GM18517 (cell line): ENCODE measurements at regions not wholly inside any gene's neighbourhood (a gene's known extent, or its start where the extent isn't known, plus 50 kb on each side); places are given as distances from the start of the nearest gene placed in this dataset.
A peak's percentile ranks its signal among the peaks of the same experiment; 100 is the strongest.
"Not testable (repeated sequence)": the region's sequence is repeated elsewhere in the genome, so short reads cannot be mapped to it uniquely, and the experiment has no call there.

Source experiments
- ATAC-seq: cut with Tn5 transposase; IDR thresholded peaks from one replicate; pipeline ENCODE4 v1.9.1; 2021; ENCODE audit warnings: mild to moderate bottlenecking, moderate library complexity; ENCODE audit not compliant: unreplicated experiment

DNA sequence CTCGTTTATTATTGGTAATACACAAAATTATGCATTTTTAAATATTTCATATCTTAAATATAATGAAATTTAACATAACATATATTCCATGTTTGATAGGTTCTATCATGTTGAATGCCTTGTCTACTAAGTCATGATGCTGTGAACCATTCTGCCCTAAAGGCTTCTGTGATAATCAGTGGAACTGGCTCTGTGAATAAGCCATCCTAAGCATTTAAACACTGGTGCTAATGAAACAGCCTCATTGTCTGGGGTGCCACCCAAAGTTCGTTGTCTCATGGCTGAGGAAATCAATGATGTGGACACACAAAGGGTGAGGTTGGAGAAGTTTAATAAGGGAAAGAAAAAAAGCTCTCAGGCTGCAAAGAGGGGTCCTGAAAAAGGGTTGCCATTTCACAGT lies 264.7 kb upstream of the ZRANB2 start:
- no peak for ATAC-seq

DNA sequence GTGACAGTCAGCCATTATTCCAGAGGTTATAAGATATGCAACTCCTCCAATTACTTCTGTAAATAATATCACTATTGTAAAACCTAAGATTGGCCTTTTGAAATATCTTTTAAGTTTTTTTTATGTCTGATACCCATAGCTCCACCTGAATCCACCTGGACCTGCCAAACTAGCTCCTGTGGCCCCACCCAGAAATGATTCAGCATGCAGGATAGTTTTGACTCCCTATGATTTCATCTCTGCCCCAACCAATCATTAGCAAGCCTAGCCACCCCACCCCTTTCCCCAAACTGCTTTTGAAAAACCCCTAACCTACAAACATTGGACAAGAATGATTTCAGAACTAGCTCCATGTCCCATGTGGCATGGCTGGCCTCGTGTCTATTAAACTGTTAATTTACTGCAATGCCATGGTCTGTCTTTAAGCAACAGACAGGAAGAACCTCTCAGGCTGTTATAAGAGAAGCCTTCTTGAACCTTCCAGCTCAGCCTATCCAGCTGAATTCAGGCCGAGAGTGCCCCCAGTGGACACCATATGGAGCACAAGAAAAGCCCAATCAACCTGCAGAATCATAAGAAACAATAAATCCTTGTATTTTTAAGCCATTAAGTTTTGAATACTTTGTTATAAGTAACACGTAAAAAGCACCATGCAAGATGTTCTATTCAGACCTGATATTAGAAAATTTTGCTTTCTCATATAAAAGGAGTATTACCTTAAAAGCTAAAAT lies 263.0 kb upstream of the ZRANB2 start:
- ATAC-seq, result no peak

DNA sequence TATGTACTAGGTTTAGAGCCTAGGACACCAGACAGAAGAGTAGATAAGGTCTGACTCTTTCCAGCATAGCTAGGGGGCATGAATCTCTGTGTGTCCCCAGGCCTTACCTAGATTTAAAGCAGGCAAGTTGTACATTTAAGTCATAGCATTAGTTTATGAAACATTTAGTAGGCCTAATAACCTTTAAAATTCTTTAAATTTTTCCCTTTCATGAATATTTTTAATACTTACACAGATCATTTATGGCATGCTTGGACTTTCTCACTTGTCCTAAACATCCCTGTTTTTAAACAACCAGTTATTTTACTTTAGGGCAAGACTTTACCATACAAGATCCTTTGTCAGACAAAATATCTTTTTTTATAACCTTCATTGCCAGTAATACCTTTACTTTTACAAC lies 258.4 kb upstream of the ZRANB2 start:
- ATAC-seq, result no peak

DNA sequence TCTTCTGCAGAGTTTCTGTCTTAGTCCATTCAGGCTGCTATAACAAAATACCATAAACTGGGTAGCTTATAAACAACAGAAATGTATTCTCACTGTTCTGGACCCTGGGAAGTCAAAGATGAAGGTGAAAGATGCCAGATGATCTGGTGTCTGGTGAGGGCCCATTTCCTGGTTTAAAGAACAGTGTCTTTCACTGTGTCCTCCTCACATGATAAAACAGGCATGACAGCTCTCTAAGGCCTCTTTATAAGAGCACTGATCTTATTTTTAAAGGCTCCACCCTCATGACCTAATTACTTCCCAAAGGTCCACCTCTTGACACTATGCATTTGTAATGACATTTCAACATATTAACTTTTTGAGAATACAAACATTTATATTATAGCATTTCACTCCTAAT lies 250.2 kb upstream of the ZRANB2 start:
- ATAC-seq, result no peak

DNA sequence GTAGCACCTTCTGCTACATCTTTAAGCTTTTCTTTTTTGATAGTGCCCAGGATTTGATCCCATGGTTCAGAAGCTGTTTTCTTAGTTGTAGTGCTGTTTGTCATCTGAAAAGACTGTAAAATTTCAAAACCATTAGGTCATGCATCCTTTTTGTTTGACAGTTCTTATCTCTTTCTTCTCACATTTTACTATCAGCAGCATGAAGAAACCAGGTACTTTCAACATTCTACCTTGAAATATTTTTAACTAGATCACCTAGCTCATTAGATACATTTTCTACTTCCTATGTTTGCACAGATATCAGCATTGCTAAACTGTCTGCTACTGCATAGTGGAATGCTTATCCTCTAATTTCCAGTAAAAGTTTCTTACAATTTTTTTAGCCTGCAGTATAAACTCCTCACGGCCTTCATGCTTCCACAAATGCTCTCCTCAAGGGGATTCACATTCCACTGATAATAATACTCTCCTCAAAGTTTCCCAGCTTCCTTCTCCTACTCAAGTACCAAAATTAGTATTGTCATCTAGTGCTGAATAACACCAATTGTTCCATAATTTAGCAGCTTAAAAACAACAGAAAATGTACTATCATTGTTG lies 243.9 kb upstream of the ZRANB2 start:
- ATAC-seq, result no peak

DNA sequence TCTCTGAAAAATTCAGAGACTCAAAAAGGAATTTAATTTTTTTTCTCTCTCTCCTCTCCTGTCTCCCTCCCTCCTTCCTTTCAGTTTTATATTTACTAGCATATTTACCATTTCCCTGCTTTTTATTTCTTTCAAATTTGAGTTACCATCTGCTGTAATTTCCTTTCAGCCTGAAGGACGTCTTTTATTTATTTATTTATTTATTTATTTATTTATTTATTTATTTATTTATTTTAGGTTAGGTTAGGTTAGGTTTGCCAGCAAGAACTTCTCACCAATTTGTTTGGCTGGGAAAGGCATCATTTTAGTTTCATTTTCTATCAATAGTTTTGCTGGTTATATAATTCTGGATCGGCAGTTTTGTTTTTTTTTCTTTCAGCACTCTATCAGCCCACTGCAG lies 231.7 kb upstream of the ZRANB2 start:
- no peak for ATAC-seq

DNA sequence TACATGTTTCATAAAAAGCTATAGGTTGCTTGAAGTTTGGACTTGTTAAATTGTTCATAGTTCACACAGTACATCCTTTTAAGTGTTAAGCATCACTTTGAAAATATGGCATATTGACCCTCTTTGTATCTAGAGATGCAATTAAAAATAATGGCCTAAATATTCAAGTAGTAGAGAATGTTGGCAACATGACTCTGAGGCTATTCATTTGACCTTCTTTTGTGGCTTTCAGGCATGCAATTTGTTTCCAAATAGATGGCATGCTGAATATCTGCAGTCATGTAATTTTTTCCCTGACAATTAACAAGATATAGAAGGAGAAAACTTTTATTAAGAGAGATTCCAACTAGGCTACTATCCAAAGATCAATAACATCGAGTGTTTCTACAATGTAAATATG lies 230.5 kb upstream of the ZRANB2 start:
- ATAC-seq, result no peak

DNA sequence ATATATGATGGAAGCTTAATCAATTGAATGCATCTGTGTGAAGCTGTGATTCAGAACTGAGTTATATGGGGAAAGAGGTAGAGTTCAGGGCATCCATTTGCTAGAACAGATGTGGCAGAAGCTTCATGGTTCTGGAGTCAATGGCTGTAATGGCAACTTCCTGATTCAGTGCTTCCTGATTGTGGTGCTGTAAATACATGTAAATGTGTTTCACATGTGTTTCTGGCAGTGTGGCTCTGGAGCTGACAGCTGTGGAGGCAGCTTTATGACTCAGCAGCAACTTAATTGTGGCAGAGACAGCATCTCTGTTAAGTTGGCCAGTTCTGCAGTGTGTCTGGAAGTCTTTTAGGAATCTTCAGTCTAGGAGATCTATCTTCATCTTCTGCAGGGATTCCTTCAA lies 226.6 kb upstream of the ZRANB2 start:
- ATAC-seq, result peak; percentile 60

DNA sequence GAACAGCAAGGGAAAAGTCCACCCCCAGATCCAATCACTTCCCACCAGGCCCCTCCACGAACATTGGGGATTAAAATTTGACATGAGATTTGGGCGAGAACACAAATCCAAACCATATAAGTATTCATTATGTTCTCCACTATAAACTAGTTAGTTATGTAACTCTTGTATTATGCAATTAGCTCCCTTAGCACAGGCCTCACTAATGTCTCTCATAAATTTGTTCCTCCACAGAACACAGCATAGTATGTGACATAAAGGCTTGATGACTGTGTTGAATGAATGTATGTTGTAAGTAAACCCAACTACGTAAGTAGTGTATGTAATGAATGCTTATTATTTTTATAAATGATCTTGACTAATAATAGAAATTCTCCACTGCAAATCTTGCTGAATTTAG lies 223.3 kb upstream of the ZRANB2 start:
- ATAC-seq, result no peak

DNA sequence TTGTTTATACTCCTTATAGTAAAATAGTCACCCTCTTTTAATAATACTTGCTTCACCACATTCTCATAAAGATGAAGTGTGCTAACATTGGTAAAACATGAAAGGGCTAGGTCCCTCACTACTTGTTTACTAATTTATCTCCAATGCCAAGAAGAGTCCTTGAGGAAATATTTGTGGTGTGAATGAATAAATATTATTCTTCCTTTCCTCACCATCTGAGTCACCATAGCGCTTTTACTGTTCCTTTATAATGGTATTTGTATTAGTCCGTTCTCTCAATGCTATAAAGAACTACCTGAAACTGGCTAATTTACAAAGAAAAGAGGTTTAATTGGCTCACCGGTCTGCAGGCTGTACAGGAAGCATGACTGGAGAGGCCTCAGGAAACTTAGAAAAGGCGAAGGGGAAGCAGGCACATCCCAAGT lies 222.8 kb upstream of the ZRANB2 start:
- no peak for ATAC-seq

DNA sequence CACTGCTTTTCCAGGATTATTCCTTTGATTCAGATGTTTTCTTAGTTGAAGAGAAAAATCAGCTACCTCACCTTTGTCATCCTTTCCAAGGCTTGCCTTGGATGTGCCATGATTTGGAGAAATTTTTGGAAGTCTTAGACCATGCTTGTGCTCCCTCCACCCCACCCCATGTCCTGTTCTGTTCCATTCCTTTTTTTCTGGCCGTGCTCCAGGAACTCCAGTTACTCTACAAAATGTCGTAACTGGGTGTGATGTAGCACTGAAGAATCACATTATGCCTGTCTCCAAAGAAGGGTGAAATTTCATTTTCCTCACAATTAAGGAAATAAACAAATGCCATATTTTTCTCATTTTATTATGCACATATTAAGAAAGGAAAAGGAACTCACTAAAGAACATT lies 217.8 kb upstream of the ZRANB2 start:
- ATAC-seq, result no peak

DNA sequence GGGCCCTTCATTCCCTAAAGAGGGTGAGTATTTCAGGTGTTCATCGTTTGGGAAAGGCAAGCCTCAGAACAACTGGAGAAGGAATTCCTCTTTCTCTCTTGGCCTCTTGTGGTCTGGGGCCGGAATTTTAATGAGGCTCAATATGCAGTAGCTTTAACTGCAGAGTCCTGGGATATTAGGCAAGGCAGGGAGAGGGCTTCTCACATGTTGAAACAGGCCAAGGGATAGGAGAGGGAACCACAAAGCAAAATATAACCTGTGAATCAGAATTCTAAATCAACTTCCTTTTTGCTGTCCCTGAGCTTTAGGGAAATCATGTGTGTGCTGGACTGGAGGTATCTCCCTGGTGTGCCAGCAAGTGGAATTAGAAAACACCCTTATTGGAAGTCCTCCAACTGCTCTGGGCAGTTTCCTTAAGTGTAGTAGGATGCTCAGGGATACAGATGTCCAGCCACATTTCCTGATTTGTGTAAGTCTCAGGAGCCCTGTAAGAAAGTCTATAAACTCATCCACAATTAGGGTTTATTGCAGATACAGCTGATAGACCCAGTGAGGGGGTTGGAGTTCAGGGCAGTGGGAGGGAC lies 215.8 kb upstream of the ZRANB2 start:
- ATAC-seq, result no peak

DNA sequence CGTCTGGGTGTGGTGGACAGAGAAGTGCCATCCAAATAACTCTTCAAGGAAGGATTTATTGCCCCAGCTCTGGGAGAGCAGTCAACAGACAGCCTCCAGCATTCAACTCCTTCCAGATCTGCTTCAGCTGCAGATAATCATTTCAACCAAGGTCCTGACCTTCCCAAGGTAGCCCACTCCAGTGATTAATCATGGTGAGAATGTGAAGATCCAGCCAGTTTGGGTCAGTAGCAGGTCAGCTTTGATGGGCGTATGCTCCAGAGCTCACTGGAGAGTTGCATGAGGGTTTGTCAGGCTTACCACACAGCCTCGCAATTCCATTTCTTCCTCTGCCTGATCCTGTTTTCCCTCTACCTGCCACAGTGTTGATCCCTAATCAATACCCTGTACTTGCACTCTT lies 214.5 kb upstream of the ZRANB2 start:
- ATAC-seq, result no peak

DNA sequence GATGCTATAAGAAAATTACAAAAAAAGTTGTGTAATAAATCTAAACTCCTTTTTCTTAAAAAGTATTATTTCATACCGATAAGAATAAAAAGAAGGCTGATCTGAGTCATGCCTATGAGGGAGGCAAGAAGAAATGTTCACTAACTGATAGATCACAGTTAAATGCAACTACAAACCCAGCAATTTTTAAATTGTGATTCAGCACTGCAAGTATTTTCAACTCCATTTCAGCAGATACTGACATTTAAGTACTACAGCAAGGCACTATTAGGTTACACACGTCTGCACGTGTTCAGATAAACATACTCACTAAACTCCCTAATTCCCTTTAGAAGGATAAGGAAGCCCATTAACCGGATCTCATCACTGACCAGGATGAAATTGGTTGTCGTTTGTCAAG lies 213.3 kb upstream of the ZRANB2 start:
- ATAC-seq, result no peak

DNA sequence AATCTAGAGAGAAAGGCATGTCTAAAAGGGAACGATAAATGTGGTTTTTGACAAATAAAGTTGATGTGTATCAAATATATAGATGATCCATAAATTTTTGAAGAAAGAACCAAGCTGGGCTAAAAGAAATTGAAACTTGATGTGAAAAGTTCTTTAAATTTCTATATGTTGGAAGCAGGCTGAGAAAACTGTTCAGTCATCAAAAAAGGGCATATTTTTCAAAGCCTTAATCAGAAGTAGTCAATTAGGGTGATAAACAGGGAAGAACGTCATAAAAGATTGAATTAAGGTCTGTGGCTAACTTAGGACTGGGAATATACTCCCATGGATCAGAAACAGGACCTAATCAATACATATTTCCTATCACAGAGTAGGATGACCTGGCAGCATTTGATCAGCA lies 211.4 kb upstream of the ZRANB2 start:
- ATAC-seq, result no peak

DNA sequence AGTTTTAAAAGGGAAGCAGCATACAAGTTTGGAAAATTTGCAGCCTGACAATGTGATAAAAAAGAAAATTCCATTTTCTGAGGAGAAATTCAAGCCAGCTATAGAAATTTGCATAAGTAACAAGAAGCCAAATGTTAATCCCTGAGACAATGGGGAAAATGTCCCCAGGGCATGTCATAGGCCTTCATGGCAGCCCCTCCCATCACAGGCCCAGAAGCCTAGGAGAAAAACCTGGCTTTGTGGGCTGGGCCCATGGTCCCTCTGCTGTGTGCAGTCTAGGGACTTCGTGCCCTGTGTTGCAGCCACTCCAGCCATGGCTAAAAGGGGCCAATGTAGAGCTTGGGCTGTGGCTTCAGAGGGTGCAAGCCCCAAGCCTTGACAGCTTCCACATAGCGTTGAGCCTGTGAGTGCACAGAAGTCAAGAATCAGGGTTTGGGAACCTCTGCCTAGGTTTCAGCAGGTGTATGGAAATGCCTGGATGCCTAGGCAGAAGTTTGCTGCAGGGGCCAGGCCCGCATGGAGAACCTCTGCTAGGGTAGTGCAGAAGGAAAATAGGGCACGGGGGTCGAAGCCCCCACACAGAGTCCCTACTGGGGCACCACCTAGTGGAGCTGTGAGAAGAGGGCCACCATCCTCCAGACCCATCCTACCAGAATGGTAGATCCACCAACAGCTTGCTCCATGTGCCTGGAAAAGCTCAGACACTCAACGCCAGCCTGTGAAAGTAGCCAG lies 209.8 kb upstream of the ZRANB2 start:
- not testable (repeated sequence) for ATAC-seq

DNA sequence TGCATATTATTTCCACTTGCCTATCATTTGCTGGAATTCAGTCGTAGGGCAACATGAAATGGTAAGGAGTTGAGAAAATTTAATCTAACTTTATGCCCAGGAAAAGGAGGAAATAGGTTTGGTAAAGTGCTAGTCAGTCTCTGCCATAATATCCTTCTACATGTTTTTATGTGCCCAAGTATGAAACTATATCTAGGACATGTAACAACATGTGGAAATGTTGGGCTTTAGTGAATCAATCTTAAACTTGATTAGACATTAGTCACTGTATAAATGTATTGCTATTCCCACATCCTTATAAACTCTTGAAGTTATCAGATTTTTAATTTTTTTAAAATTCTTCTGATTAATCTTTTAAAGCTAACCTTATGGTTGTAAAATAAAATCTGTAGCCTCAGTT lies 204.7 kb upstream of the ZRANB2 start:
- no peak for ATAC-seq

DNA sequence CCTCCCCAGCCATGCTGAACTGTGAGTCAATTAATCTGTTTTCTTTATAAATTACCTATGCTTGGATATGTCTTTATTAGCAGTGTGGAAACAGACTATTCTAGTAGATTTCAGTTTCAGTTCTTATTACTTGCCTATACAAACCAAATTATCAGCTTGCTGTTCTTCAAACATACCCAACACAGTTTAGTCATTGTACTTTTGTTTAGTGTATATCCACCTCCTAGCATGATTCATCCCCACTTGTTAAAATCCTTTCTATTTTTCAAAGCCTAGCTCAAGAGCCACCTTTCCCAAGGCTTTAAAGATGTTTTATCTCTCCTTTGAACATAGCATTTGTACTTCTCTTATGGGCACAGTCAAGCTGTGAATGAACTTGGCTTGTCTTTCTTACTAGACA lies 195.6 kb upstream of the ZRANB2 start:
- no peak for ATAC-seq

DNA sequence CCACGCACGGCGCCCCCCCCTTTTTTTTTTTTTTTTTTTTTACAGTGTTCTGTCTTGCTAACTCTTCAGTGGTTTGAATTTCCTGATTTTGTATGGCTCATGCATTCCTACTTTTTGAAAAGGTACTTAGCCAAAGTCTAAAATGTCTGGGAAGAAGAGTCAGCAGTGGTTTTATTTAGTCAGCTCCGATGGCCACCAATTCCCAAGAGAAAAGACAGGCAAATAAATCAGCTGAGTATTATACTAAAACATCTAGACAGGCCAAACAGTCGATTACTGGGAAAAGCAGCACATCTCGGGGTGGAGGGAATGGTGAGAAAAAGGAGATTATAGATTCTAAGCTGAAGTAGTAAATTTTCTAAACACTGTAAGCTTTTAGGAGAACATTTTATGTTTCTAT lies 192.5 kb upstream of the ZRANB2 start:
- ATAC-seq, result no peak

DNA sequence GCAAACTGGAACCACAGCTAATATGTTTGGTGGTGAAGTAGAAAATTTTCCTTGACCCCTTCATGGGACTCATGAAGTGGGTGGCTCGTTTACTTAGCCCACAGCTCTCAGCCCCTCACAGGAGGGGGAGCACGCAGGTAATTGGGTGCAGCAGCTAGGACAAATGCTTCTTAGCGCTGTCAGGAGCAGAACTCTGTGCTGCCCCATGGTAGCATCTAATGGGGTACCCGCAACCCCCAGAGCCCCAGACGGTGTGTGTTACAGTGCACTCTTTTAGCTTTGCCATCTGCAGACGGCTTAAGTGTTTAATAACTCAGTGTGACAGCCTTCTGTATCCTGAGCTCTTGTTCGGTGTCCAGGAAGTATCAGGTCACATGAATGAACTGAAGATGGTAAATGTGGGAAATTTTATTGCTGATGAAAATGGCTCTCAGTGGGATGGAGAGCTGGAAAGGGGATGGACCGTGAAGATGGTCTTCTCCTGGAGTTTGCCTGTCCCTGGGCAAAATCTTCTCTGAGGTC lies 189.6 kb upstream of the ZRANB2 start:
- no peak for ATAC-seq

DNA sequence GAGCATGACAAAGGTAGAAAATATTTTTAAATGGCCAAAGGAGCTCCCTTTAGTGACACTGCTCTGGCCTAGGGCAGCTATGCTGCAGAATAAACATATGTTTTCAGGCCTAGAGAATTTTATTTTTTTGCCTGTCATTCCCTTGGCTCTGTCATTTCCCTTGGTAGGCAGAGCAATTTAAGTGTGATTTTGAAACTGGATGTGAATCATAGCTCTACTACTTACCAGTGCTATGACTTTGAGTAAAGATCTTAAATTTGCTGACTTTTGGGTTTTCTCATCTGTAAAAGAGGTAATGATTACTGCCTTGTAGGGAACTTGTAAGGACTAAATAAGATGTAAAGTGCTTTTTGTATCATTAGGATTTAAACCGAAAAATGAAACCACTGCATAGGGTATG lies 189.0 kb upstream of the ZRANB2 start:
- no peak for ATAC-seq

DNA sequence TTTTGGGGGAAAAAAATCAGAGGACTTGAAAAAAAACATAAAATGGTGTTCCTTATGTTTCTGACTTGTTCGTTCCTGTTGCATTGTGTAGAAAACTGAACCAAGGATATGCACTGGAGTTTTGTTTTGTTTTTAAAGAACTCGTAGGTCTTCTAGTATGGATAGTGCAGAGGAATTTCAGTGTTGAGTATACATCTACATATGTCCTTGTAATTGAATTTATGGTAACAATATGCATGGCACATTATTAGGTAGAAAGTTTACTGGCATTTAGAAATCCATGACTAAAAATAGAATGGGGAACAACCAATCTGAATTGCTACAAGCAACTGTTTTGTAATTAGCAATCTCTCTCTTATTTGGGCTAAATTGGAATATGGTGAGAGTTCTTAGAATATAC lies 188.3 kb upstream of the ZRANB2 start:
- no peak for ATAC-seq
